GM12878 (cell line): ENCODE measurements at regions not wholly inside any gene's neighbourhood (a gene's known extent, or its start where the extent isn't known, plus 50 kb on each side); places are given as distances from the start of the nearest gene placed in this dataset.

ENCODE experiments used
- CEBPB ChIP-seq, 2 experiments: fragments of 150-350 bp in 1 of 2; IDR thresholded peaks; 2 replicates each; pipeline ENCODE4 v1.6.1; 2012 to 2014; ENCODE audit warnings: low read depth in 2 of 2, low read length in 2 of 2, borderline replicate concordance in 1 of 2, inconsistent platforms in 1 of 2
- POLR2AphosphoS5 ChIP-seq: IDR thresholded peaks from 2 replicates; pipeline ENCODE4 v1.6.1; 2011; ENCODE audit warnings: mild to moderate bottlenecking, low read length, inconsistent platforms
- ZBED1 ChIP-seq: IDR thresholded peaks from 2 replicates; pipeline ENCODE4 v1.6.1; 2016; ENCODE audit warnings: borderline replicate concordance
- TF ChIP-seq, protein P1 (sequence below), 3 experiments: IDR thresholded peaks in 2 of 3; conservative IDR thresholded peaks in 1 of 3; 2 replicates each; pipeline ENCODE4 v1.5.1; 2011; ENCODE audit warnings: low read depth in 3 of 3, low read length in 3 of 3, mild to moderate bottlenecking in 3 of 3, control low read depth in 2 of 3, moderate library complexity in 2 of 3, inconsistent platforms in 1 of 3, mixed read lengths in 1 of 3; ENCODE audit not compliant: control insufficient read depth in 2 of 3, insufficient read depth in 1 of 3; ENCODE audit errors: extremely low read depth in 1 of 3

GRCh38 chr18:67426486-67426885, 90.0 kb downstream of the DSEL start:
- TF ChIP-seq ZBED1 (no peak), CEBPB (IDR thresholded peaks at IDR 0.05; ENCODE audit: borderline replicate concordance in 1 of 2, low read depth in 2 of 2, low read length in 2 of 2) (no peak), POLR2AphosphoS5 (no peak)
- TF ChIP-seq, protein P1, sequence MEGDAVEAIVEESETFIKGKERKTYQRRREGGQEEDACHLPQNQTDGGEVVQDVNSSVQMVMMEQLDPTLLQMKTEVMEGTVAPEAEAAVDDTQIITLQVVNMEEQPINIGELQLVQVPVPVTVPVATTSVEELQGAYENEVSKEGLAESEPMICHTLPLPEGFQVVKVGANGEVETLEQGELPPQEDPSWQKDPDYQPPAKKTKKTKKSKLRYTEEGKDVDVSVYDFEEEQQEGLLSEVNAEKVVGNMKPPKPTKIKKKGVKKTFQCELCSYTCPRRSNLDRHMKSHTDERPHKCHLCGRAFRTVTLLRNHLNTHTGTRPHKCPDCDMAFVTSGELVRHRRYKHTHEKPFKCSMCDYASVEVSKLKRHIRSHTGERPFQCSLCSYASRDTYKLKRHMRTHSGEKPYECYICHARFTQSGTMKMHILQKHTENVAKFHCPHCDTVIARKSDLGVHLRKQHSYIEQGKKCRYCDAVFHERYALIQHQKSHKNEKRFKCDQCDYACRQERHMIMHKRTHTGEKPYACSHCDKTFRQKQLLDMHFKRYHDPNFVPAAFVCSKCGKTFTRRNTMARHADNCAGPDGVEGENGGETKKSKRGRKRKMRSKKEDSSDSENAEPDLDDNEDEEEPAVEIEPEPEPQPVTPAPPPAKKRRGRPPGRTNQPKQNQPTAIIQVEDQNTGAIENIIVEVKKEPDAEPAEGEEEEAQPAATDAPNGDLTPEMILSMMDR (IDR thresholded peaks at IDR 0.05 in 2 of 3, conservative IDR thresholded peaks at IDR 0.05 in 1 of 3; ENCODE audit: control insufficient read depth in 2 of 3, extremely low read depth in 1 of 3, insufficient read depth in 1 of 3, low read depth in 3 of 3, low read length in 3 of 3) = no peak
